ENCODE measurements at regions not wholly inside any gene's neighbourhood (a gene's known extent, or its start where the extent isn't known, plus 50 kb on each side); places are given as distances from the start of the nearest gene placed in this dataset.

- POLR2A ChIA-PET = no interaction called here
- CTCF ChIA-PET = interaction anchor here (0.9 to 1.2 kb wide), 2 partner anchors 11 to 24 kb away, joined by 3 read pairs; no protein-coding TSS in a partner anchor
- no peak for DNase-seq (ENCODE audit: extremely low spot score)
- no peak for TF ChIP-seq CTCF (IDR thresholded peaks at IDR 0.05; ENCODE audit: control extremely low read depth, extremely low read depth, low read depth, missing control alignments)
Observed at GRCh38 chr2:83481436-83481835, 977.6 kb downstream of the SUCLG1 start.

GRCh38 chr2:83478037-83478436 lies 981.0 kb downstream of the SUCLG1 start:
- CTCF ChIA-PET = no interaction called here
- POLR2A ChIA-PET = no interaction called here

GRCh38 chr2:83475371-83475770 lies 983.7 kb downstream of the SUCLG1 start:
- POLR2A ChIA-PET = no interaction called here
- no peak for DNase-seq (ENCODE audit: extremely low spot score)
- CTCF ChIA-PET = no interaction called here
- no peak for TF ChIP-seq CTCF (IDR thresholded peaks at IDR 0.05; ENCODE audit: control extremely low read depth, extremely low read depth, low read depth, missing control alignments)

More at GRCh38 chr2:83478037-83478436, 981.0 kb downstream of the SUCLG1 start:
- DNase-seq (ENCODE audit: extremely low spot score) = no peak
- TF ChIP-seq CTCF (IDR thresholded peaks at IDR 0.05; ENCODE audit: control extremely low read depth, extremely low read depth, low read depth, missing control alignments) = no peak

GRCh38 chr2:83471655-83472054 lies 987.4 kb downstream of the SUCLG1 start:
- ChIA-PET POLR2A (no interaction called here), CTCF (no interaction called here)
- TF ChIP-seq CTCF (IDR thresholded peaks at IDR 0.05; ENCODE audit: control extremely low read depth, extremely low read depth, low read depth, missing control alignments) = no peak
- DNase-seq (ENCODE audit: extremely low spot score) = no peak

- POLR2A ChIA-PET = no interaction called here
- CTCF ChIA-PET = no interaction called here
- no peak for DNase-seq (ENCODE audit: extremely low spot score)
- TF ChIP-seq CTCF (IDR thresholded peaks at IDR 0.05; ENCODE audit: control extremely low read depth, extremely low read depth, low read depth, missing control alignments) = no peak
Observed at GRCh38 chr2:83470928-83471327, 988.2 kb downstream of the SUCLG1 start.

- no peak for DNase-seq (ENCODE audit: extremely low spot score)
- CTCF ChIA-PET = no interaction called here
- TF ChIP-seq CTCF (IDR thresholded peaks at IDR 0.05; ENCODE audit: control extremely low read depth, extremely low read depth, low read depth, missing control alignments) = no peak
- POLR2A ChIA-PET = no interaction called here
Observed at GRCh38 chr2:83464444-83464843, 994.6 kb downstream of the SUCLG1 start.

GRCh38 chr2:83462881-83463280 lies 996.2 kb downstream of the SUCLG1 start:
- TF ChIP-seq CTCF (IDR thresholded peaks at IDR 0.05; ENCODE audit: control extremely low read depth, extremely low read depth, low read depth, missing control alignments) = no peak
- ChIA-PET CTCF (no interaction called here), POLR2A (no interaction called here)
- no peak for DNase-seq (ENCODE audit: extremely low spot score)
